K562 (cell line): ENCODE measurements at regions not wholly inside any gene's neighbourhood (a gene's known extent, or its start where the extent isn't known, plus 50 kb on each side); places are given as distances from the start of the nearest gene placed in this dataset.

Experiments
- ATAC-seq: fragments of 200-7000 bp; cut with Tn5 transposase; 3 replicates; pipeline ENCODE4 v1.9.1; 2020; ENCODE audit warnings: moderate library complexity
- BruUV-seq: library from RNA; stranded (reverse); fragments of 400-500 nt; replicated peaks from 2 replicates; lab custom pipeline; 2021; lab: Mats Ljungman, UMichigan
- CTCF ChIA-PET: fragments of 300-600 bp; formaldehyde crosslinking; extraction: SDS; loops from one replicate; lab custom pipeline; 2021; ENCODE audit warnings: low intra/inter-chr PET ratio; lab: Yijun Ruan, JAX
- POLR2A ChIA-PET: fragments of 300-600, 350-650 bp; sonication (Branson Sonifier 250); formaldehyde crosslinking; extraction: SDS; loops from one replicate; lab custom pipeline; 2021; ENCODE audit warnings: antibody characterized with exemption, inconsistent platforms; lab: Yijun Ruan, JAX
- DNase-seq, 4 experiments: peaks; one replicate each; pipeline versions ENCODE4 v3.0.0 to v3.0.0-alpha.2; 2011 to 2018; ENCODE audit warnings: low spot score in 3 of 4, mixed read lengths in 3 of 4; ENCODE audit errors: extremely low read depth in 1 of 4
- FAIRE-seq: peaks from 2 replicates; lab custom pipeline; 2011; peaks lifted over from hg19 to GRCh38; lab: Jason Lieb, UNC
- H2AFZ ChIP-seq: 2 replicates; pipeline ENCODE4 v1.6.0; 2011; ENCODE audit warnings: low read depth, low read length, control low read depth, inconsistent platforms
- H3K27ac ChIP-seq: fragments of 200-600 bp; 3 replicates; pipeline ENCODE4 v1.8.0; 2011; ENCODE audit warnings: low read depth, mild to moderate bottlenecking, control low read depth, inconsistent platforms, low read length, moderate library complexity, mixed read lengths; ENCODE audit errors: extremely low read depth
- H3K27me3 ChIP-seq, 2 experiments: fragments of 300-600 bp in 1 of 2; 2 replicates in 1 of 2; 3 replicates in 1 of 2; pipeline versions ENCODE4 v1.6.0 to v1.8.0; 2011; ENCODE audit warnings: inconsistent platforms in 2 of 2, low read length in 2 of 2, mild to moderate bottlenecking in 1 of 2, mixed read lengths in 1 of 2, moderate library complexity in 1 of 2; ENCODE audit not compliant: control insufficient read depth in 2 of 2, insufficient read depth in 2 of 2
- H3K36me3 ChIP-seq: fragments of 300-600 bp; 3 replicates; pipeline ENCODE4 v1.8.0; 2011; ENCODE audit warnings: mild to moderate bottlenecking, low read length, inconsistent platforms; ENCODE audit not compliant: control insufficient read depth, insufficient read depth
- H3K4me1 ChIP-seq, 2 experiments: fragments of 200-600 bp in 1 of 2; replicated peaks in 1 of 2; 2 replicates in 1 of 2; 3 replicates in 1 of 2; pipeline versions ENCODE4 v1.5.1 to v1.8.0; 2011; ENCODE audit warnings: inconsistent platforms in 2 of 2, low read length in 2 of 2, mild to moderate bottlenecking in 1 of 2, mixed read lengths in 1 of 2, moderate library complexity in 1 of 2; ENCODE audit not compliant: control insufficient read depth in 2 of 2, insufficient read depth in 2 of 2
- H3K4me2 ChIP-seq: 2 replicates; pipeline ENCODE4 v1.6.1; 2011; ENCODE audit warnings: low read length, control low read depth, inconsistent platforms, mixed read lengths; ENCODE audit not compliant: insufficient read depth
- H3K4me3 ChIP-seq: fragments of 200-600 bp; sonication (generic), shearing (Covaris generic); 2 replicates; pipeline ENCODE4 v1.5.1; 2016; ENCODE audit warnings: control low read depth, inconsistent platforms
- H3K79me2 ChIP-seq: fragments of 200-600 bp; 3 replicates; pipeline ENCODE4 v1.8.0; 2011; ENCODE audit warnings: low read length, inconsistent platforms; ENCODE audit not compliant: control insufficient read depth, insufficient read depth
- H3K9ac ChIP-seq, 2 experiments: 2 replicates each; pipeline versions ENCODE4 v1.6.0 to v1.6.1; 2011; ENCODE audit warnings: low read depth in 2 of 2, low read length in 2 of 2, control low read depth in 1 of 2, inconsistent platforms in 1 of 2, mild to moderate bottlenecking in 1 of 2, mixed read lengths in 1 of 2; ENCODE audit not compliant: insufficient read depth in 1 of 2
- H3K9me1 ChIP-seq: one replicate; pipeline ENCODE4 v1.6.0; 2011; ENCODE audit warnings: inconsistent platforms, mild to moderate bottlenecking, low read length, moderate library complexity; ENCODE audit not compliant: control insufficient read depth, insufficient read depth
- H3K9me3 ChIP-seq: replicated peaks from 2 replicates; pipeline ENCODE4 v1.5.1; 2011; ENCODE audit warnings: low read depth, low read length, inconsistent platforms; ENCODE audit not compliant: control insufficient read depth, insufficient read depth
- H4K20me1 ChIP-seq: replicated peaks from 2 replicates; pipeline ENCODE4 v1.6.1; 2011; ENCODE audit warnings: low read length, inconsistent platforms, mixed read lengths; ENCODE audit not compliant: control insufficient read depth, insufficient read depth
- C11orf30 ChIP-seq: fragments of 450-650 bp; IDR thresholded peaks from 2 replicates; pipeline ENCODE4 v1.6.1; 2016; ENCODE audit warnings: low read depth, mild to moderate bottlenecking
- HMG20B ChIP-seq: fragments of 250-450 bp; sonication (Bioruptor Pico); IDR thresholded peaks from 2 replicates; pipeline ENCODE4 v1.5.0; 2021; ENCODE audit warnings: mild to moderate bottlenecking
- PRPF4 ChIP-seq: fragments of 200-400 bp; formaldehyde crosslinking; IDR thresholded peaks from one replicate; pipeline ENCODE4 v1.6.1; 2017; ENCODE audit warnings: low read length, low read depth, mild to moderate bottlenecking; ENCODE audit not compliant: insufficient read depth, poor library complexity, severe bottlenecking
- ZFP30 ChIP-seq: fragments of 250-450 bp; sonication (Bioruptor Pico); IDR thresholded peaks from 2 replicates; pipeline ENCODE4 v1.8.0; 2022; ENCODE audit warnings: moderate library complexity, mild to moderate bottlenecking, inconsistent platforms, borderline replicate concordance
- WGBS: fragments of 100-300 bp; shearing (Covaris generic); methylation state at CpG from one replicate; pipeline ENCODE4 v1.1.6; 2016; ENCODE audit warnings: low coverage, mixed read lengths; ENCODE audit not compliant: insufficient coverage; ENCODE audit errors: missing lambda C conversion rate; 5-methylcytosine and 5-hydroxymethylcytosine counted together
- in situ Hi-C: fragments of 300-500 bp; cut with MboI; formaldehyde crosslinking; loops from 4 replicates; pipeline ENCODE4 v1.15.0; 2018; ENCODE audit warnings: inconsistent platforms, mixed read lengths
- intact Hi-C: fragments of 100-400 bp; cut with micrococcal nuclease; formaldehyde crosslinking; loops from 2 replicates; pipeline ENCODE4 v1.14.2; 2022
- TF ChIP-seq, protein P1 (sequence below), 2 experiments: fragments of 450-650 bp; IDR thresholded peaks; 2 replicates each; pipeline ENCODE4 v1.6.1; 2016
- TF ChIP-seq, protein P2 (sequence below): fragments of 450-650 bp; formaldehyde crosslinking; IDR thresholded peaks from 2 replicates; pipeline ENCODE4 v1.4.0; 2020; ENCODE audit warnings: mild to moderate bottlenecking
- TF ChIP-seq, protein P3 (sequence below): fragments of 450-650 bp; IDR thresholded peaks from 2 replicates; pipeline ENCODE4 v1.7.0; 2016; ENCODE audit warnings: borderline replicate concordance

DNA sequence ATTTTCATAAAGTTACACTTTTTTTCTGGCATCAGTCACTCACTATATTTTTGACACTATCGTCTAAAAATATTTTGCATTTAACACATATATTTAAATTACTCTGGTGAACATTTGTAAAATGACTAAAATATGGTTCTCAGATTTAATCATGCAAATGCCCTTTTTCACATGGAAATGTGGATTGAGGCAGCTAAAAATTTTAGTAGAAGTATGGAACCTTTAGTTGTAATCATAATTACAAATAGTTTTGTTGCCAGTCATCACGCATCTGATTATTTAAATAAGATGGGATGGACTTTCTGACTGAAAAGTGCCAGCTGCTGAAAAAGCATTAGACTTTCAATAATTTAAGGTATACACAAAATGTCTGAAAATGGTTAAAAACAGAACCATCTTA lies 119.3 kb downstream of the PDHA2 start:
- Histone ChIP-seq H4K20me1 (no peaks in the 10 kb centered on the region), H3K4me3 (no peak overlapping the region), H3K27ac (no peak overlapping the region), H3K9me1 (no peaks in the 10 kb centered on the region), H3K4me2 (no peak overlapping the region), H3K9me3 (no peaks in the 10 kb centered on the region), H3K27me3 (no peaks in the 10 kb centered on the region), H2AFZ (no peak overlapping the region), H3K36me3 (no peaks in the 10 kb centered on the region), H3K79me2 (no peaks in the 10 kb centered on the region), H3K4me1 (no peaks in the 10 kb centered on the region), H3K9ac (no peak overlapping the region)
- FAIRE-seq (no peak), DNase-seq (no peak), ATAC-seq (no peak)
- TF ChIP-seq, protein P1, sequence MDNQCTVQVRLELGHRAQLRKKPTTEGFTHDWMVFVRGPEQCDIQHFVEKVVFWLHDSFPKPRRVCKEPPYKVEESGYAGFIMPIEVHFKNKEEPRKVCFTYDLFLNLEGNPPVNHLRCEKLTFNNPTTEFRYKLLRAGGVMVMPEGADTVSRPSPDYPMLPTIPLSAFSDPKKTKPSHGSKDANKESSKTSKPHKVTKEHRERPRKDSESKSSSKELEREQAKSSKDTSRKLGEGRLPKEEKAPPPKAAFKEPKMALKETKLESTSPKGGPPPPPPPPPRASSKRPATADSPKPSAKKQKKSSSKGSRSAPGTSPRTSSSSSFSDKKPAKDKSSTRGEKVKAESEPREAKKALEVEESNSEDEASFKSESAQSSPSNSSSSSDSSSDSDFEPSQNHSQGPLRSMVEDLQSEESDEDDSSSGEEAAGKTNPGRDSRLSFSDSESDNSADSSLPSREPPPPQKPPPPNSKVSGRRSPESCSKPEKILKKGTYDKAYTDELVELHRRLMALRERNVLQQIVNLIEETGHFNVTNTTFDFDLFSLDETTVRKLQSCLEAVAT (IDR thresholded peaks at IDR 0.05), result no peak
- TF ChIP-seq C11orf30 (no peak), HMG20B (CRISPR knock-in tag) (no peak), ZFP30 (no peak), PRPF4 (no peak)
- TF ChIP-seq, protein P2, sequence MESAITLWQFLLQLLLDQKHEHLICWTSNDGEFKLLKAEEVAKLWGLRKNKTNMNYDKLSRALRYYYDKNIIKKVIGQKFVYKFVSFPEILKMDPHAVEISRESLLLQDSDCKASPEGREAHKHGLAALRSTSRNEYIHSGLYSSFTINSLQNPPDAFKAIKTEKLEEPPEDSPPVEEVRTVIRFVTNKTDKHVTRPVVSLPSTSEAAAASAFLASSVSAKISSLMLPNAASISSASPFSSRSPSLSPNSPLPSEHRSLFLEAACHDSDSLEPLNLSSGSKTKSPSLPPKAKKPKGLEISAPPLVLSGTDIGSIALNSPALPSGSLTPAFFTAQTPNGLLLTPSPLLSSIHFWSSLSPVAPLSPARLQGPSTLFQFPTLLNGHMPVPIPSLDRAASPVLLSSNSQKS (CRISPR knock-in tag), result no peak
- TF ChIP-seq, protein P3, sequence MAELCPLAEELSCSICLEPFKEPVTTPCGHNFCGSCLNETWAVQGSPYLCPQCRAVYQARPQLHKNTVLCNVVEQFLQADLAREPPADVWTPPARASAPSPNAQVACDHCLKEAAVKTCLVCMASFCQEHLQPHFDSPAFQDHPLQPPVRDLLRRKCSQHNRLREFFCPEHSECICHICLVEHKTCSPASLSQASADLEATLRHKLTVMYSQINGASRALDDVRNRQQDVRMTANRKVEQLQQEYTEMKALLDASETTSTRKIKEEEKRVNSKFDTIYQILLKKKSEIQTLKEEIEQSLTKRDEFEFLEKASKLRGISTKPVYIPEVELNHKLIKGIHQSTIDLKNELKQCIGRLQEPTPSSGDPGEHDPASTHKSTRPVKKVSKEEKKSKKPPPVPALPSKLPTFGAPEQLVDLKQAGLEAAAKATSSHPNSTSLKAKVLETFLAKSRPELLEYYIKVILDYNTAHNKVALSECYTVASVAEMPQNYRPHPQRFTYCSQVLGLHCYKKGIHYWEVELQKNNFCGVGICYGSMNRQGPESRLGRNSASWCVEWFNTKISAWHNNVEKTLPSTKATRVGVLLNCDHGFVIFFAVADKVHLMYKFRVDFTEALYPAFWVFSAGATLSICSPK, result no peak
- CTCF ChIA-PET, result no interaction called here
- POLR2A ChIA-PET, result no interaction called here
- in situ Hi-C loops, result no loop called here
- intact Hi-C loops, result no loop called here
- WGBS, result 3% methylated on average over 2 of the region's 2 CpGs
- BruUV-seq, result no TSS peak
